Panc1 (cell line): ENCODE measurements at regions not wholly inside any gene's neighbourhood (a gene's known extent, or its start where the extent isn't known, plus 50 kb on each side); places are given as distances from the start of the nearest gene placed in this dataset.
"Not testable (repeated sequence)": the region's sequence is repeated elsewhere in the genome, so short reads cannot be mapped to it uniquely, and the experiment has no call there.

Experiments used
- ATAC-seq: fragments of 200-7000 bp; cut with Tn5 transposase; 2 replicates; pipeline ENCODE4 v1.9.1; 2020; ENCODE audit warnings: mild to moderate bottlenecking, moderate library complexity
- BruUV-seq: library from RNA; stranded (reverse); fragments of 400-500 nt; replicated peaks from 2 replicates; lab custom pipeline; 2021; lab: Mats Ljungman, UMichigan
- CTCF ChIA-PET: fragments of 300-600 bp; sonication (Branson Sonifier 250); formaldehyde crosslinking; loops from one replicate; lab custom pipeline; 2022; ENCODE audit warnings: antibody characterized with exemption; lab: Charles Lee
- POLR2A ChIA-PET: fragments of 300-600 bp; sonication (Branson Sonifier 250); formaldehyde crosslinking; loops from one replicate; lab custom pipeline; 2022; ENCODE audit warnings: antibody characterized with exemption; lab: Charles Lee
- DNase-seq: peaks from one replicate; pipeline ENCODE4 v3.0.0-alpha.2; 2010; ENCODE audit warnings: low read depth, low spot score
- H3K27ac ChIP-seq: 2 replicates; pipeline ENCODE4 v1.5.1; 2011; ENCODE audit warnings: mild to moderate bottlenecking, low read length, inconsistent platforms
- H3K27me3 ChIP-seq: fragments of 200-500 bp; sonication (Bioruptor generic); 2 replicates; pipeline ENCODE4 v1.6.0; 2014; ENCODE audit warnings: low read length, inconsistent platforms; ENCODE audit not compliant: control insufficient read depth, insufficient read depth
- H3K36me3 ChIP-seq: fragments of 200-500 bp; sonication (Bioruptor generic); 2 replicates; pipeline ENCODE4 v1.5.1; 2014; ENCODE audit warnings: inconsistent platforms, mild to moderate bottlenecking, low read length, moderate library complexity; ENCODE audit not compliant: control insufficient read depth, insufficient read depth
- H3K4me1 ChIP-seq: 2 replicates; pipeline ENCODE4 v1.5.1; 2011; ENCODE audit warnings: inconsistent platforms, mild to moderate bottlenecking, low read length, moderate library complexity; ENCODE audit not compliant: control insufficient read depth, insufficient read depth
- H3K4me3 ChIP-seq, 2 experiments: 2 replicates each; pipeline ENCODE4 v1.5.1; 2011 to 2012; ENCODE audit warnings: low read depth in 2 of 2, low read length in 2 of 2, mild to moderate bottlenecking in 2 of 2, inconsistent platforms in 1 of 2, moderate library complexity in 1 of 2
- H3K9me3 ChIP-seq: fragments of 200-500 bp; sonication (Bioruptor generic); 2 replicates; pipeline ENCODE4 v1.5.1; 2014; ENCODE audit warnings: low read depth, mild to moderate bottlenecking, inconsistent platforms, low read length, moderate library complexity; ENCODE audit not compliant: control insufficient read depth, insufficient read depth
- POLR2AphosphoS5 ChIP-seq: IDR thresholded peaks from 2 replicates; pipeline ENCODE4 v1.6.1; 2012; ENCODE audit warnings: mild to moderate bottlenecking, low read depth, low read length, moderate library complexity
- REST ChIP-seq, 2 experiments: IDR thresholded peaks; 2 replicates each; pipeline ENCODE4 v1.6.1; 2011 to 2012; ENCODE audit warnings: low read depth in 2 of 2, control low read depth in 1 of 2, low read length in 1 of 2, mild to moderate bottlenecking in 1 of 2, moderate library complexity in 1 of 2; ENCODE audit not compliant: insufficient read depth in 1 of 2
- SIN3A ChIP-seq: IDR thresholded peaks from 2 replicates; pipeline ENCODE4 v1.6.1; 2012; ENCODE audit warnings: low read depth, mild to moderate bottlenecking, low read length, moderate library complexity, borderline replicate concordance; ENCODE audit not compliant: insufficient read depth
- TCF7L2 ChIP-seq: IDR thresholded peaks from 2 replicates; pipeline ENCODE4 v1.6.1; 2011; ENCODE audit warnings: mild to moderate bottlenecking, low read depth, low read length, inconsistent platforms
- in situ Hi-C: cut with HindIII; loops from 2 replicates; pipeline ENCODE4 v1.10.0; 2016; ENCODE audit warnings: low sequenced_read_pairs, low pct_unique_long_range_greater_than_20kb
- intact Hi-C: fragments of 100-400 bp; cut with micrococcal nuclease; formaldehyde crosslinking; loops from one replicate; pipeline ENCODE4 v1.10.0; 2022; ENCODE audit not compliant: unreplicated experiment
- TF ChIP-seq, protein P1 (sequence below): fragments of 450-650 bp; IDR thresholded peaks from 2 replicates; pipeline ENCODE4 v1.5.1; 2017; ENCODE audit warnings: mild to moderate bottlenecking

DNA sequence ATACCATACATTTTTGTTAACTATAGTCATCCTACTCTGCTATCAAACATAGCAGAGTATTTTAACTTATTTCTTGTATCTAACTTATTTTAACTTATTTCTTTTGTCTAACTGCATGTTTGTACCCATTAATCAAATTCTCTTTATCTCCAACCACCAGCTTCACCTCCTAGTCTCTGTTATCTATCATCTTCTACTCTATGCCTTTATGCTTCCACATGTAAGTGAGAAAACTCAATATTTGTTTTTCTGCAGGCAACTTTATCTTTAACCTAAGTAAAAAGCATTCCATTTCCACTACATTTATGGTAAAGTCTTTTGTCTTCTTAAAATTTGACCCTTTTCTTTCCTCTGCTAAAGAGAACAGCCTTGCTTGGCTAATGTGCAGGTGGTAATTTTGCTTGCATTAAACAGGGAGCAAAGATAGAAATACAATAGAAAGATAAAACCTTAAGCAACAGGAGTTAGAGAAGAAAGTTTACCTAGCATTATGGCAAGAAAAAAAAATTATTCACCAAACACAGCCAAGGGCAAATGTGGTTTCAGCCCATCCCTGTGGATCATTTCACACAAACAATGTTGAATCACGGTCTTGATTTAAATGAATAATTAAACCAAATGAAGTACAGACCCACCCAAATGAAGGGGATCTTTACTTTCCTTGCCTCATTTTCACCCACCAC lies 110.9 kb upstream of the TSPAN8 start:
- DNase-seq, result no peak
- Histone ChIP-seq H3K27me3 (no peaks in the 10 kb centered on the region), H3K4me1 (no peaks in the 10 kb centered on the region), H3K9me3 (no peaks in the 10 kb centered on the region), H3K36me3 (no peaks in the 10 kb centered on the region), H3K4me3 (no peak overlapping the region), H3K27ac (no peak overlapping the region)
- TF ChIP-seq REST (IDR thresholded peaks at IDR 0.05; ENCODE audit: insufficient read depth in 1 of 2, low read depth in 2 of 2, low read length in 1 of 2) (no peak), SIN3A (no peak), POLR2AphosphoS5 (no peak), TCF7L2 (no peak)
- TF ChIP-seq, protein P1, sequence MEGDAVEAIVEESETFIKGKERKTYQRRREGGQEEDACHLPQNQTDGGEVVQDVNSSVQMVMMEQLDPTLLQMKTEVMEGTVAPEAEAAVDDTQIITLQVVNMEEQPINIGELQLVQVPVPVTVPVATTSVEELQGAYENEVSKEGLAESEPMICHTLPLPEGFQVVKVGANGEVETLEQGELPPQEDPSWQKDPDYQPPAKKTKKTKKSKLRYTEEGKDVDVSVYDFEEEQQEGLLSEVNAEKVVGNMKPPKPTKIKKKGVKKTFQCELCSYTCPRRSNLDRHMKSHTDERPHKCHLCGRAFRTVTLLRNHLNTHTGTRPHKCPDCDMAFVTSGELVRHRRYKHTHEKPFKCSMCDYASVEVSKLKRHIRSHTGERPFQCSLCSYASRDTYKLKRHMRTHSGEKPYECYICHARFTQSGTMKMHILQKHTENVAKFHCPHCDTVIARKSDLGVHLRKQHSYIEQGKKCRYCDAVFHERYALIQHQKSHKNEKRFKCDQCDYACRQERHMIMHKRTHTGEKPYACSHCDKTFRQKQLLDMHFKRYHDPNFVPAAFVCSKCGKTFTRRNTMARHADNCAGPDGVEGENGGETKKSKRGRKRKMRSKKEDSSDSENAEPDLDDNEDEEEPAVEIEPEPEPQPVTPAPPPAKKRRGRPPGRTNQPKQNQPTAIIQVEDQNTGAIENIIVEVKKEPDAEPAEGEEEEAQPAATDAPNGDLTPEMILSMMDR, result no peak
- ChIA-PET POLR2A (no interaction called here), CTCF (no interaction called here)
- intact Hi-C loops, result no loop called here
- ATAC-seq, result no peak
- no TSS peak for BruUV-seq
- in situ Hi-C loops, result no loop called here

GRCh38 chr12:71266606-71267005 lies 108.8 kb upstream of the TSPAN8 start:
- Histone ChIP-seq H3K36me3 (no peaks in the 10 kb centered on the region), H3K27me3 (no peaks in the 10 kb centered on the region), H3K4me3 (no peak overlapping the region), H3K4me1 (no peaks in the 10 kb centered on the region), H3K27ac (no peak overlapping the region), H3K9me3 (no peaks in the 10 kb centered on the region)
- in situ Hi-C loops, result no loop called here
- DNase-seq (no peak), ATAC-seq (no peak)
- no TSS peak for BruUV-seq
- ChIA-PET CTCF (no interaction called here), POLR2A (no interaction called here)
- intact Hi-C loops, result no loop called here
- TF ChIP-seq, protein P1, result no peak
- TF ChIP-seq REST (IDR thresholded peaks at IDR 0.05; ENCODE audit: insufficient read depth in 1 of 2, low read depth in 2 of 2, low read length in 1 of 2) (no peak), TCF7L2 (no peak), POLR2AphosphoS5 (no peak), SIN3A (no peak)

GRCh38 chr12:71265731-71266130 lies 107.9 kb upstream of the TSPAN8 start:
- BruUV-seq, H3K4me3 ChIP-seq, CTCF ChIA-PET, H3K36me3 ChIP-seq, ATAC-seq, DNase-seq, intact Hi-C loops, H3K27ac ChIP-seq, in situ Hi-C loops, H3K9me3 ChIP-seq, H3K27me3 ChIP-seq, POLR2A ChIA-PET, H3K4me1 ChIP-seq: not testable (repeated sequence)
